Hepatic stellate cell (primary cell): ENCODE measurements at regions not wholly inside any gene's neighbourhood (a gene's known extent, or its start where the extent isn't known, plus 50 kb on each side); places are given as distances from the start of the nearest gene placed in this dataset.
"Not testable (repeated sequence)": the region's sequence is repeated elsewhere in the genome, so short reads cannot be mapped to it uniquely, and the experiment has no call there.

Source experiments
- DNase-seq: peaks from one replicate; pipeline ENCODE4 v3.0.0; 2011; ENCODE audit warnings: low spot score

- no peak for DNase-seq
These were observed 108.5 kb downstream of the KCNK1 start for GRCh38 chr1:233722212-233722979.

GRCh38 chr1:233723387-233723786 is 109.5 kb downstream of the KCNK1 start:
- DNase-seq, result no peak

- not testable (repeated sequence) for DNase-seq
These were observed 110.3 kb downstream of the KCNK1 start for GRCh38 chr1:233724131-233724631.

GRCh38 chr1:233725423-233725822 is 111.5 kb downstream of the KCNK1 start:
- no peak for DNase-seq

- DNase-seq, result no peak
These were observed 114.8 kb downstream of the KCNK1 start for GRCh38 chr1:233728721-233729120.

GRCh38 chr1:233730380-233730779 is 116.5 kb downstream of the KCNK1 start:
- no peak for DNase-seq

GRCh38 chr1:233730809-233731208 is 116.9 kb downstream of the KCNK1 start:
- DNase-seq, result no peak

- no peak for DNase-seq
These were observed 118.3 kb downstream of the KCNK1 start for GRCh38 chr1:233732206-233732605.

- DNase-seq, result no peak
These were observed 120.5 kb downstream of the KCNK1 start for GRCh38 chr1:233734456-233734855.

GRCh38 chr1:233735331-233735730 is 121.4 kb downstream of the KCNK1 start:
- DNase-seq, result no peak

- no peak for DNase-seq
These were observed 121.9 kb downstream of the KCNK1 start for GRCh38 chr1:233735847-233736246.

GRCh38 chr1:233737341-233737740 is 123.4 kb downstream of the KCNK1 start:
- DNase-seq, result no peak

- DNase-seq, result no peak
These were observed 124.5 kb downstream of the KCNK1 start for GRCh38 chr1:233738396-233738795.

- DNase-seq, result no peak
These were observed 124.9 kb downstream of the KCNK1 start for GRCh38 chr1:233738850-233739249.

GRCh38 chr1:233744779-233745513 is 131.0 kb downstream of the KCNK1 start:
- DNase-seq, result no peak

- DNase-seq, result no peak
These were observed 136.2 kb downstream of the KCNK1 start for GRCh38 chr1:233750139-233750538.

- no peak for DNase-seq
These were observed 144.8 kb upstream of the SLC35F3 start for GRCh38 chr1:233759665-233760064.

GRCh38 chr1:233764304-233764703 is 140.2 kb upstream of the SLC35F3 start:
- DNase-seq, result not testable (repeated sequence)

- DNase-seq, result no peak
These were observed 126.9 kb upstream of the SLC35F3 start for GRCh38 chr1:233777566-233777965.

- no peak for DNase-seq
These were observed 124.4 kb upstream of the SLC35F3 start for GRCh38 chr1:233780049-233780448.

GRCh38 chr1:233782937-233783586 is 121.4 kb upstream of the SLC35F3 start:
- no peak for DNase-seq

- no peak for DNase-seq
These were observed 116.9 kb upstream of the SLC35F3 start for GRCh38 chr1:233787599-233787998.

- DNase-seq, result no peak
These were observed 115.8 kb upstream of the SLC35F3 start for GRCh38 chr1:233788687-233789086.
